NCI-H1092 treated with DMSO at 0.1 percent for 48 hours (cell line): ENCODE measurements at regions not wholly inside any gene's neighbourhood (a gene's known extent, or its start where the extent isn't known, plus 50 kb on each side); places are given as distances from the start of the nearest gene placed in this dataset.
A peak's percentile ranks its signal among the peaks of the same experiment; 100 is the strongest.
"Not testable (repeated sequence)": the region's sequence is repeated elsewhere in the genome, so short reads cannot be mapped to it uniquely, and the experiment has no call there.

Experiments used
- DNase-seq: peaks from one replicate; lab custom pipeline; 2025; lab: John Stamatoyannopoulos, UW

DNA sequence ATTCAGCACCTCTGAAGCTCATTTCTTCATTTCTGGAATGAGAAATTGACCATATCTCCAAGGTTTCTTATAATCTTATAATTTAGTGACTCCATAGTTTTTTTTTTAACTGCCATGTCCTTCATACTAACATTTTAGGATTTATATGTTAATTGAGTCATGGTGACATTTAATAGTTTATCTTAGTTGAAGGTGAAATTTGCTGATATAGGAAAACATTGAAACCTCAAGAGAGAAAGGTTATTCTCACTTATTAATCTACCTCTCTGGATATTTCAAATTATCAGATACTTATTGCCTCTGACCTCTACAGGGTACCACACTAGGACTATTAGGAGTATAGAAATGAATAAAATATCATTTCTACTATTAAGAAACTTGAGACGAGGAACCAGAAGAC lies 499.0 kb downstream of the NUP35 start:
- DNase-seq = no peak

DNA sequence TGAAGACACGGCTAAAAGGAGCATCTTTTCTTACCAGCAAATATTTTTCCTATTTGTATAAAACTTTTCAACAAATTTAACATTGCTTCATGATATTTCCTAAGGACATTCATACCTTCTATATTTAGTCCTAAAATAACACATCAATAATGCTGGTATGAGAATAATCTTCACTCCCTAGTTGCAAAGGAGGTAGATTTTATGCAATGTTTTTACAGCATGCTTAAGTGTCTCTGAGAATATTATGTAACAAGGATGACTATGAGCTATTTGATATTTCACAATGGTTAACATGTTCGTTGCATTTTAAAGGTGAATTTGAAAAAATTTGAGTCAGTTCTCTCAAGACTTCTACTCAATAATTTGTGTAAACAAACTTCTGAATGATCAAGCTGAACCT lies 506.7 kb downstream of the NUP35 start:
- no peak for DNase-seq

DNA sequence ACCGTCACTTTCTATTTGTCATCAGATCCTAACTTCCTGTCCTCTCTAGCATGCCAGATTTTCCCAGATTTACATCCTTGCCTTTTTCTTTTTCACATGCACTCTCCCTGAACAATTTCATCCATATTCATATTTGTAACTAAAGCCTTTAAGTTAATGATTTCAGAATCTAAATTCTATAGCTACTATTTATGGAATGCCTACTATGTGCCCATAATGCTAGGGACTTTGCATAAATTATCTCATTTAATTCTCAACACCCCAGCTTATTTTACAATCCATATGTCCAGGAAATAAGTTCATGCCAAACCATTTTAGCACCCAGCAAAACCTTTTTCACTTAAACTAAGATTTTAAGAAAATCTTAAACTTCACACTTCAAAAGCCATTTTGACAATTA lies 531.9 kb downstream of the NUP35 start:
- no peak for DNase-seq

DNA sequence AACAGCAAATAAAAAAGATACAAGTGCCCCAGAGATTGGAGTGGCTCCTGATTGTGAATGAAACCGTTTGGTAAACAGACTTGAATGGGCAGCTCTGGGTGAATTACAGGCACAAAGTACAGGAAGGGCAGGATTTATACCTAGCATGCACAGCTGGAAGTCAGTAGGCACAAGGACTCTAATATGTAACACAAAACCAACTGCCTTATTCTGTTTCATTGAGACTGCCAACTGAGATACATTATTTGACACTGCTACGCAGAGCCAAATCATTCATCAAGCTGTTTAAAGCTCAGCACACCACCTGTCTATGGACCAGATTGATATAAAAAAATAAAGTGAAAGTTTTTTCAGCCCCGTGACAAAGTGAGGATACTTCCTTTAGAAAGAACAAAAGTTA lies 541.2 kb downstream of the NUP35 start:
- peak; percentile 99 for DNase-seq

DNA sequence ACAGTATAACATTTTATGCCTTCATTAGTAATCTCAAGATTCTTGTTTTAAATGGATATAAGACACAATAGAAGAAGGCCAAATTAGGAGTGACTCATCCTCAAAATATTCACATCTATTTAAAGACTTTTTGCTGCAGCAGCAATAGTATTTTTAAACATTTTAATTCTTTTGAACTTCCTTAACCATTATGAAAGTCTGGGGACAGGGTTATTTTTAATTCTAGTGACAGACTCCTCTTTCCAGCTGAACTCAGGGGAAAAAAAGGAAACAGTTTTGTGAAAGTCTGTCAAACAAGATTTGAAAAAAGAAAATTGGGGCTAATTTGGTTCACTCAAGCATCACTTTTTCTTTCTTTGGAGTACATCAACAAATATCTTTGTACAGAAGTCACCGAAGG lies 541.8 kb downstream of the NUP35 start:
- DNase-seq = no peak

DNA sequence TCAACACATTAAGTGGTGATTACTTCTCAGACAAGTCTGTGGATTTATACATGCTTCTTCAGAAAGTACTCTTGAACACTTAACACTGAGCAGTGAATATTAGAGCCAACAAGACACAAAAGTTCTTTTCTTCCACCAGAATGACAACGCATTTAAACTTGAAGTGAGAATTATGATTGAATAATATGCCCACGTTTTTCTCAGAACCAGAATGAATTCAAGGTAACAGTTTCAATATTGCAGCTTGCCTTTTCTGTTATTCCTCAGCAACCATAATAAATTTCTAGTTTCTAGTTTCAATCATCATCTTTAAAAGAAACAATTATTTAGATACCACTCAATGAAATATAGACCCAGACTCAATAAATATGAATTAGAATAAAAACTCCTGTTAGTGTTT lies 547.0 kb downstream of the NUP35 start:
- DNase-seq = no peak

DNA sequence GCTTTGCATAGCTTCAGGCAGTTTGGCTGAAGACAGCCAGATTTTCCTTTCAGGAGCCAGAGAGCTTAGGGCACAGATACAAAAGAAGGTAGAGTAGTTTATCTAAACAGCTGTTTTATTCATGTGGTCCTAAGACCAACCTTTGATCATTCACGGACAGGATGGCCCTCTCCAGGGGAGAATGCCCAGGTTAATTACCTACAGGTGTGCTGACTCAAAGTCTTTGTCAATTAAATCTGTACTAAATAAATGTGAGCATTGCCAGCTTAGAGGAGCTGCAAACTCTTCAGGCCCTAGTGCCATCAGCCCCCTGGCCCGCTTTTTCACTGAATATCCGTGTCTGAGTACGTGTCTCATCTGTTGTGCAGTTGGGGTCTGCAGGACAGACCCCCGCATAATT lies 554.7 kb downstream of the NUP35 start:
- no peak for DNase-seq

DNA sequence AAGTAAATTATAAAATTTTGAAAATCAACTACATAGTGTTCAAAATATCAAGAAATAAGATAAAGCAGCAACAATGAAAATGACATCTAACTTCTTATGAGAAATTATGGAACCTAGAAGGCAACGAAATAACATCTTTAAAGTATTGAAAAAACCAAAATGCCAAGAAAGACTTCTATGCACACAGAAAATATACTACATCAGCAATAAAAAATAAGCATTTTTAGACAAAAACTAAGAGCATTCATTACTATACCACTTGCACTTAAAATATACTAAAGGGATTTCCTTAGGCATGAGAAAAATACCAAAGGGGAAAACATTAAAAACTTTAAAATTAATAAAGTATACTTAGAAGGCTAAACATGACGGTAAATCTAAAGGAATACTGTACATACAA lies 556.3 kb downstream of the NUP35 start:
- no peak for DNase-seq

DNA sequence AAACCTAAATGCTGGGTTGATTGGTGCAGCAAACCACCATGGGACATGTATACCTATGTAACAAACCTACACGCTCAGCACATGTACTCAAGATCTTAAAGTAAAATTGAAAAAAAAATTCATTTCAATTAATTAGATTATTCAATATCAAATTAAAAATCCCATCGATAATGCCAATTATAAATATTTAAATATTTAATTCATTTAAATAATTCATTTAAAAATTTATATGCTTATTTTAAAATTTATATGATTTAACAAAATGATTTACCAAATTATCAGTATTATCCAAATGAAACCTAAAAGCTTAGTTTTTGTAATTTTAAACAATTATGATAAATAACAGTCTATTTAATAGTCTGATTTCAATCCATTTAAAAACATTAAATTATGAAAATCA lies 560.4 kb downstream of the NUP35 start:
- no peak for DNase-seq

DNA sequence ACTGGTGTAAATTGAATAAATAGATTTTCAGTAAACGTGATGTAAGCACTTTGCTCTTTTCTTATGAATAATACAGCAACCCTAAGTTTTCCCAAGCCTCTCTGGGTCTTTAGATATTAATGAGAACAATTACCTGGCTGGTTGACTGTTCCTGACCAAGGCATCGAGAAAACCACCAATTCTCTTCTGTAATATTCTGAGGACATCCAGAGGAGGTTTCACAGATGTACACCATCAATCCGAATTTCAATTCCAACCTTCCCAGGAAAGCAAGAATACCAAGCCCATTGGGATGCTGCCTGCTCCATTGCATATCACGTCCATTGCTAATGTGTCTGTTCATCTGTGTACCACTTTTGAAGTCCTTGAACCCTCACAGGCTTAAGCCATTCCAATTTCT lies 571.8 kb downstream of the NUP35 start:
- DNase-seq = no peak

DNA sequence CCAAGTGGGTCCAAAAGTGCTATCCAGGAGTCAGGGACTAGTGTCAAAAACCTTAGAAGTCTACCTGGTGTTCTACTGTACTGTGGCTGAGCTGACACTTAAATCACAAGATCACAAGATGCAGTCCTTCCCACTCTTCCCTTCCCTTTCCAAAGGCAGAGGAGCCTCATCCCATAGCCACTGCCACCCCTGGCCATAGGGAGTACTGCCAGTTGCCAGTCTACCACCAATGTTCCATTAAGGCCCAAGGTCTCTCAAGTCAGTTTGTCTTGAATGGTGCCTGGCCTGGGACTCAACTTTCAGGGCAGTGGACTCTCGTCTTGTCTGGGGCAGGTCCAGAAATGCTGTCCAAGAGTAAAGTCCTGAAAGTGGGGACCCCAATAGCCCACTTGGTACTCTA lies 585.6 kb downstream of the NUP35 start:
- no peak for DNase-seq

DNA sequence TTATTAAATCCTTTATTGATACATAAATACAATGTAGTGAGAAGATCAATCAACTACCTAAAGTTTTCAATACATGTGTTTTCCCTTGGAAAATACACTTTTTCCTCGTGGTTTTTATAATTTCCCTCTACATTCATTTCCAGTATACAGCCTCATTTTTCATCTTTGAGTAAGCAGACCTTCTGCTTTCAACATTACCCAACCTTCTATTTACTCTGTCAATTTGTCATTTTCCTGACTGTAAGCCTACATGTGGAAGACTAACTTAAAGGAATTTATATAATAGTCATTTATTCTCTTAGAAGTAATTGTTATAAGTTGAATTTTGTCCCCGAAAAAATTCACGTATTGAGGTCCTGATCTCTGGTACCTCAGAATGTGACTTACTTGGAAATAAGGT lies 594.0 kb downstream of the NUP35 start:
- no peak for DNase-seq

DNA sequence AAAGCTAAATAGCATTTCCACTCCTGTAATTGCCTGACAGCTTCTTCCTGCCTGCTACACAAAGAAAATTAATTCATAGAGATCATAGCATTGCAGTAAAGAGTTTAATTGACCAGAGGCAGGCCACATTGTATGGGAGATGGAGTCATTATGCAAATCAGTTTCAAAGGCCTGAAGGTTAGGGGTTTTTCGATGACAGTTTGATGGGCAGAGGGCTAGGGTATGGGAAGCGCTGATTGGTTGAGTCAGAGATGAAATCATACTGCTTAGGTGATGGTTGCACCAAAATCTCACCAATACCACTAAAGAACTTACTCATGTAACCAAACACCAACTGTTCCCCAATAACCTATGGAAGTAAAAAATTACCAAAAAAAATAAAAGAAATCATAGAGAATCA lies 599.0 kb downstream of the NUP35 start:
- DNase-seq = no peak

DNA sequence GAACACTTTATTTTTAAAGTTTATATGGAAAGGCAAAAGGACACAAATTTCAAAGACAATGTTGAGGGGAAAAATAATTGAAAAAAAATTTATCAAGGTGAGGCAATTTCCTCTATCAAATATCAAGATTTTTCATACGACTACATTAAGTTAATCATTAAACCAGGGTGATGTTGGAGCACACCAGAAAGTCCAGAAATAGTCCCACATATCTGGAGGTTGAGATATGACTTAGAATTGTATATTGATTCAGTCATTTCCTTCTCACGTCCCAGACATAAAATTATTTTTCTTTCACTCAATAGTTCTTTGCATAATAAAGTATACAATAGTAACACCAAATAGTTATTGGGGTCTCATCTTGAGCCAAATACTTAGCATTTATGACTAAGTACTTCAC lies 605.1 kb downstream of the NUP35 start:
- DNase-seq = no peak

DNA sequence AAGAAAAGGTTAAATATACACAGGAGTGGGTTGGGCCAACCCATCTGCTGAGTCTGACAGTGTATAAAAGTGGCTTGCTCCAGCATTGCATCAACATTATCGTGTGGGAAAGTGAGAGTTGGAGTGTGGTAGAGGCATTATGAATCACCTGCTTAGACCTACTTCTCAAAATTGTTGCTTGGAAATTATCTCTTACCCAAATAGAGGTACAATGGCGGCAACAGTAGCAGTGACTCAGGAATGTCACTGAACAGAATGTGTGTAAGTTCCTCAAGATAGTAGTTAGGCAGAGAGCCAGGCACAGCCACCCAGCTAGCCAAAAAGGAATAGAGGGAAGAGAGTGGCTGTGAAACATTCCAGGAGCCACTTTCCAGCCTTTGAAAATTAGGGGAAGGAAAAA lies 616.0 kb downstream of the NUP35 start:
- no peak for DNase-seq

DNA sequence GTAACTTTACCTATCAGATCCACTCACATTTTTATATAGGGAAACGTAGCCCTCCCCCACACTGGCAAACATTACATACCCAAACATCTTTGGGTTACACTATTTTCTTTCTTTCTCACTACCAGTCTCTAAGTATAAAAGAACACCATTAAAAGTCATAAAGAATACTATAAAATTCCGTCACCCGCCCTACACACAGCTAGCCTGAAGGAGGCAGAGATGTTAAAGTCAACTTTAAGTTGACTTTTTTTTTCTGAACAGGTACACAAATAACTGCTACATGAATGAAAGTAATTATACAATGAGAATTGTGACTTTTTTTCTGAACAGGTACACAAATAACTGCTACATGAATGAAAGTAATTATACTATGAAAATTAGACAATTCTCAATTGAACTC lies 628.3 kb downstream of the NUP35 start:
- no peak for DNase-seq

DNA sequence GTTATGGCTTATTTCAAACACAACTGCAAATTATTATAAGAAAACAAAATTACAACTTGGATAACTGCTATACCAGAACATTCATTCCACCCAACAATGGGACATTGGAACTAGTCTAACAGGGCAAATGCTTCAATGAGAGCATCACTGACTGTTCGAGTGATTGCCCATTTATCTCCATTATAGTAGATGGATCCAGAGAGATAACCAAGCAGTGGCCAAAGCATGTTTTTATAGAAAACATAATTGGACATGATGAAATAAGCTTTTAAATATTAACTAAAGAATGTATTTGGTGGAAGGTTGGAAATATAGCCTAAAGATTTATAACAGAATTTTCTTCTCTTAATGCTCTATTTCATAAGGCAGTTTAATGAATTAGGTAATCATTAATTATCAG lies 634.8 kb downstream of the NUP35 start:
- no peak for DNase-seq

DNA sequence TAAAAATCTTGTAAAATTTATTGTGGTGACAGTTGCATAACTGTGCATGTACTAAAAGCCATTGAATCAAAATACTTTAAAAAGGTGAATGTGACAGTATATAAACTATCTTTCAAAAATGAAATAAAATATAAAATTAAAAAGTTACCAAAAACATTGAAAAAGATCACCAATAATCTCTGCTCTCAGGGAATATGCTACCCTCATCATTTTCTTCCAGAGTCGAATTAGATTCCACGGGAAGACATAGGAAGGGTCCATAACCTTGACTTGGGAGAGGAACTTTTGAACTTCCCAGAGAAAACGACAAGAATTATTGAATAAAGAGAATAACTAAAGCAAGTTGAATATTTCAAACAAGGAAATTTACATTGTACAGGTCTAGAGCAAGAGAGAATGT lies 649.5 kb downstream of the NUP35 start:
- DNase-seq = no peak

DNA sequence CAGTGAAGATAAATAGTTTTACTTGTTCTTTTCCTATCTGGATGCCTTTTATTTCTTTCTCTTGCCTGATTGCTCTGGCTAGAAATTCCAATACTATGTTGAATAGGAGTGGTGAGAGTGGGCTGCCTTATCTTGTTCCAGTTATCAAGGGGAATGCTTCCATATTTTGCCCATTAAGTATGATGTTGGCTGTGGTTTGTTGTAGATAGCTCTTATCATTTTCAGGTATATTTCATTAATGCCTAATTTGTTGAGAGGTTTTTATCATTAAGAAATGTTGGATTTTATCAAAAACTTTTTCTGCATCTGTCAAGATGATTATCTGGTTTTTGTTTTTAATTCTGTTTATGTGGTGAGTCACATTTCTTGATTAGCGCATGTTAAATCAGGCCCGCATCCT lies 655.8 kb downstream of the NUP35 start:
- DNase-seq = no peak

DNA sequence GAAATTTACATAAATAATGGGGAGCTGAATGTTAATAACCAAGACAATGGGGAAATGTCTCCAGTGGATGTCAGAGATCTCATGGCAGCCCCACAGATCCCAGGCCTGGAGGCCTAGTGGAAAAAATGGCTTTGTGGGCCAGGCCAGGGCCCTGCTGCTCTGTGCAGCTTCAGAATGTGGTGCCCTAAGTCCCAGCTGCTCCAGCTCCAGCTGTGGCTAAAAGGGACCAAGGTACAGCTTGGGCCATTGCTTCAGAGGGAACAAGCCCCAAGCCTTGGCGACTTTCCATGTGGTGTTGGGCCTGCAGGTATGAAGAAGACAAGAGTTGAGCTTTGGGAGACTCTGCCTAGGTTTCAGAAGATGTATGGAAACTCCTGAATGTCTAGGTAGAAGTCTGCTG lies 658.2 kb downstream of the NUP35 start:
- no peak for DNase-seq

DNA sequence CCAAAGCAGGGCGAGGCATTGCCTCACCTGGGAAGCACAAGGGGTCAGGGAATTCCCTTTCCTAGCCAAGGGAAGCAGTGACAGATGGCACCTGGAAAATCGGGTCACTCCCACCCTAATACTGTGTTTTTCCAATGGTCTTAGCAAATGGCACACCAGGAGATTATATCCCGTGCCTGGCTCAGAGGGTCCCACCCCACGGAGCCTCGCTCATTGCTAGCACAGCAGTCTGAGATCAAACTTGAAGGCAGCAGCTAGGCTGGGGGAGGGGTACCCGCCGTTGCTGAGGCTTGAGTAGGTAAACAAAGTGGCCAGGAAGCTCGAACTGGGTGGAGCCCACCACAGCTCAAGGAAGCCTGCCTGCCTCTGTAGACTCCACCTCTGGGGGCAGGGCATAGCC lies 664.6 kb downstream of the NUP35 start:
- DNase-seq = not testable (repeated sequence)

DNA sequence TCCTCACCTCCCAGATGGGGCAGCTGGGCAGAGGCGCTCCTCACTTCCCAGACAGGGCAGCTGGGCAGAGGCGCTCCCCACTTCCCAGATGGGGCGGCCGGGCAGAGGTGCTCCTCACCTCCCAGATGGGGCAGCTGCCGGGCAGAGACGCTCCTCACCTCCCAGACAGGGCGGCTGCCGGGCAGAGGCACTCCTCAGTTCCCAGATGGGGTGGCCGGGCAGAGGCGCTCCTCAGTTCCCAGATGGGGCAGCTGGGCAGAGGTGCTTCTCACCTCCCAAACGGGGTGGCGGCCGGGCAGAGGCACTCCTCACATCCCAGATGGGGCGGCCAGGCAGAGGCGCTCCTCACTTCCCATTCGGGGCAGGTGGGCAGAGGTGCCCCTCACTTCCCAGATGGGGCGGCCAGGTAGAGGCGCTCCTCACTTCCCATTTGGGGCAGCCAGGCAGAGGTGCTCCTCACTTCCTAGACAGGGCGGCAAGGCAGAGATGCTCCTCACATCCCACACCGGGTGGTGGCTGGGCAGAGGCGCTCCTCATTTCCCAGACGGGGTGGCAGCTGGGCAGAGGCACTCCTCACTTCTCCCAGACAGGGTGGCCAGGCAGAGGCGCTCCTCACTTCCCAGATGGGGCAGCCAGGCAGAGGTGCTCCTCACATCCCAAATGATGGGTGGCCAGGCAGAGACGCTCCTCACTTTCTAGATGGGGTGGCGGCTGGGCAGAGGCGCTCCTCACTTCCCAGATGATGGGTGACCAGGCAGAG lies 668.1 kb downstream of the NUP35 start:
- not testable (repeated sequence) for DNase-seq

DNA sequence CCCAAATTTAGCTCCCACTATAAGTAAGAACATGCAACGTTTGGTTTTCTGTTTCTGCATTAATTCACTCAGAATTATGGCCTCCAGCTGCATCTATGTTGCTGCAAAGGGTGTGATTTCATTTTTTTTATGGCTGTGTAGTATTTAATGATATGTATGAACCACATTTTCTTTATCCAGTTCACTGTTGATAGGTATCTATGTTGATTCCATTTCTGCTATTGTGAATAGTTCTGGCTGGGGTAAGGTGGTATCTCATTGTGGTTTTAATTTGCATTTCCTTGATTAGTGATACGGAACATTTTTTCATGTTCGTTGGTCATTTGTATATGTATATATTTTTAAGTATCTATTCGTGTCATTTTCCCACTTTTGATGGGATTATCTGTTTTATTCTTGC lies 674.3 kb downstream of the NUP35 start:
- no peak for DNase-seq

DNA sequence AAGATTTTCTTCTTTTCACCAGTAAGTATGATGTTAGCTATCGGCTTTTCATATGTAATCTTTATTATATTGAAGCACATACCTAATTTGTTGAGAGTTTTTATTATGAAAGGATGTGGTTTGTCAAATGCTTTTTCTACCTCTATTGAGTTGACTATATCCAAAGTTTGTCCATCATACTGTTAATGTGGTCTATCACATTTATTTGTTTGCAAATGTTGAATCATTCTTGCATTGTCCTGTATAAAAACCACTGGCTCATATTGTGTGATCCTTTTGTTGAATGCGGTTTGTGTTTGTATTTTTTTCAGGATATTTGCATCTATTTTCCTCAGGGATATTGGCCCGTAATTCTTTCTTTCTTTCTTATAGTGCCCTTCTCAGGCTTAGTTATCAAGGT lies 675.5 kb downstream of the NUP35 start:
- no peak for DNase-seq

DNA sequence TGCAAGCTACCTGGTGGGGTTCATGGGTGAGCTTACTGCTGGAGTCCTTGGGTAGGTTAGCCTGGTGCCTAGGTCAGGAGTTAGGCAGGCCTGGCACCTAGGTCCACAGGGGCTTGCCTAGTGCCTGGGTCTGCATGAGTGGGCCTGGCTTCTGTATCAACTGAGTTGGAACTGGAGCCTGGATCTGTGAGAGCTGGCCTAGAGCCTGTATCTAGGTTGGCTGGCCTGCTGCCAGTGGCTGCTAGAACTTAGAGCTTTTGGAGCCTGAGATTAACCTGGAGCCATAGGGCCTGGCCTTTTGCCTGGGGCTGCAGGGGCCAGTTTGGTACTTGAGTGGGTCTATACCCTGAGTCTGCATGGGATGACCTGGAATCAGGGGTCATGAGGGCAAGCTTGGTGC lies 679.4 kb downstream of the NUP35 start:
- no peak for DNase-seq
